Kidney (tissue), 13 donors: ENCODE measurements at regions not wholly inside any gene's neighbourhood (a gene's known extent, or its start where the extent isn't known, plus 50 kb on each side); places are given as distances from the start of the nearest gene placed in this dataset.

ENCODE experiments used
- DNase-seq, 5 donors: peaks; one replicate each; pipeline ENCODE4 v3.0.0-alpha.2; 2013 to 2020
- FAIRE-seq: peaks from 2 replicates; lab custom pipeline; 2012; peaks lifted over from hg19 to GRCh38; lab: Jason Lieb, UNC
- H3K27ac ChIP-seq, 2 donors: one replicate each; pipeline ENCODE4 v1.7.0; 2013; ENCODE audit warnings: low read depth in 2 of 2, low read length in 2 of 2, inconsistent platforms in 1 of 2
- H3K27me3 ChIP-seq: one replicate; pipeline ENCODE4 v1.7.1; 2013; ENCODE audit warnings: low read length, inconsistent platforms; ENCODE audit not compliant: control insufficient read depth, insufficient read depth
- H3K36me3 ChIP-seq, 3 donors: one replicate each; pipeline versions ENCODE4 v1.7.0 to v1.7.1; 2013; ENCODE audit warnings: low read length in 3 of 3, control low read depth in 1 of 3, inconsistent platforms in 1 of 3; ENCODE audit not compliant: insufficient read depth in 3 of 3, control insufficient read depth in 2 of 3
- H3K4me1 ChIP-seq, 3 donors: one replicate each; pipeline versions ENCODE4 v1.7.0 to v1.7.1; 2013; ENCODE audit warnings: low read length in 3 of 3, inconsistent platforms in 1 of 3, low read depth in 1 of 3; ENCODE audit not compliant: control insufficient read depth in 2 of 3, insufficient read depth in 2 of 3
- H3K4me3 ChIP-seq, 3 donors: one replicate each; pipeline versions ENCODE4 v1.7.0 to v1.8.1; 2013; ENCODE audit warnings: low read length in 3 of 3, control low read depth in 1 of 3, inconsistent platforms in 1 of 3
- H3K9ac ChIP-seq, 3 donors: one replicate each; pipeline versions ENCODE4 v1.7.0 to v1.7.1; 2013; ENCODE audit warnings: low read length in 3 of 3, control low read depth in 1 of 3, inconsistent platforms in 1 of 3
- H3K9me3 ChIP-seq, 3 donors: one replicate each; pipeline versions ENCODE4 v1.7.0 to v1.7.1; 2013; ENCODE audit warnings: low read length in 3 of 3, control low read depth in 1 of 3, inconsistent platforms in 1 of 3; ENCODE audit not compliant: control insufficient read depth in 2 of 3, insufficient read depth in 1 of 3
- intact Hi-C: fragments of 100-400 bp; cut with DNase I; formaldehyde crosslinking; loops from one replicate; pipeline ENCODE4 v1.11.1; 2022
- TF ChIP-seq, protein P1 (sequence below): IDR thresholded peaks from 3 replicates; pipeline ENCODE4 v1.5.1; 2012; ENCODE audit warnings: mild to moderate bottlenecking, moderate library complexity, borderline replicate concordance; ENCODE audit not compliant: insufficient read depth; ENCODE audit errors: extremely low read depth
- donor health status: control.
- donor health status: control.
- donor health status: control.
- donor health status: control.
- donor health status: control.
- donor health status: DM: yes; HTN: yes; CAD: no.
- donor health status: Normal renal cell carcinoma (clear cell type).

- no peaks in the 10 kb centered on the region for H3K36me3 ChIP-seq
- TF ChIP-seq, protein P1, sequence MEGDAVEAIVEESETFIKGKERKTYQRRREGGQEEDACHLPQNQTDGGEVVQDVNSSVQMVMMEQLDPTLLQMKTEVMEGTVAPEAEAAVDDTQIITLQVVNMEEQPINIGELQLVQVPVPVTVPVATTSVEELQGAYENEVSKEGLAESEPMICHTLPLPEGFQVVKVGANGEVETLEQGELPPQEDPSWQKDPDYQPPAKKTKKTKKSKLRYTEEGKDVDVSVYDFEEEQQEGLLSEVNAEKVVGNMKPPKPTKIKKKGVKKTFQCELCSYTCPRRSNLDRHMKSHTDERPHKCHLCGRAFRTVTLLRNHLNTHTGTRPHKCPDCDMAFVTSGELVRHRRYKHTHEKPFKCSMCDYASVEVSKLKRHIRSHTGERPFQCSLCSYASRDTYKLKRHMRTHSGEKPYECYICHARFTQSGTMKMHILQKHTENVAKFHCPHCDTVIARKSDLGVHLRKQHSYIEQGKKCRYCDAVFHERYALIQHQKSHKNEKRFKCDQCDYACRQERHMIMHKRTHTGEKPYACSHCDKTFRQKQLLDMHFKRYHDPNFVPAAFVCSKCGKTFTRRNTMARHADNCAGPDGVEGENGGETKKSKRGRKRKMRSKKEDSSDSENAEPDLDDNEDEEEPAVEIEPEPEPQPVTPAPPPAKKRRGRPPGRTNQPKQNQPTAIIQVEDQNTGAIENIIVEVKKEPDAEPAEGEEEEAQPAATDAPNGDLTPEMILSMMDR, result no peak
- intact Hi-C loops, result no loop called here
- H3K4me3 ChIP-seq, result no peak overlapping the region
- no peak overlapping the region for H3K27ac ChIP-seq
- FAIRE-seq (no peak), DNase-seq (no peak)
- no peaks in the 10 kb centered on the region for H3K27me3 ChIP-seq
- H3K9me3 ChIP-seq, result no peaks in the 10 kb centered on the region
- no peaks in the 10 kb centered on the region for H3K4me1 ChIP-seq
- H3K9ac ChIP-seq, result no peak overlapping the region
Observed at GRCh38 chr15:27635916-27636315, 463.2 kb downstream of the OCA2 start.

GRCh38 chr15:27628486-27628885 is 470.6 kb downstream of the OCA2 start:
- Histone ChIP-seq H3K36me3 (no peaks in the 10 kb centered on the region), H3K27me3 (no peaks in the 10 kb centered on the region), H3K4me1 (no peaks in the 10 kb centered on the region), H3K4me3 (no peak overlapping the region), H3K27ac (no peak overlapping the region), H3K9me3 (peaks cover 0 to 11% (median 0%) of the 10 kb centered on the region in 3 donors), H3K9ac (no peak overlapping the region)
- TF ChIP-seq, protein P1, result no peak
- DNase-seq, result no peak
- FAIRE-seq, result no peak
- intact Hi-C loops, result no loop called here

DNA sequence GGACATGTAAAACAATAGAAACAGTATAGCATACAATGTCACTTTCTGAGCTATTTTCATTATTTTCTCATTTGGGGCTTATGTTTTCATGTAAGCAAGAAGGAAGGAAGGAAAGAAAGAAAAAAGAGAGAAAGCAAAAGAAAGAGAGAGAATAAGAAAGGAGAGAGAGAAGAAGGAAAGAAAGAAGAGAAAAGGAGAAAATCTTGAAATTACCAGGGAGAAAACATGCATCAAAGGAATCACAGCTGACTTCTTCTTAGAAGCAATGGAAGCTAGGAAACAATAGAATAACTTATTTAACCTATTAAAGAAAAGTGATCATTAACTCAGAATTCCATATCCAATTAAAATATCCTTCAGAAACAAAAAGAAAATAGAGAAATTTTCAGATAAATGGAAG is 471.5 kb downstream of the OCA2 start:
- intact Hi-C loops, result no loop called here
- Histone ChIP-seq H3K4me1 (no peaks in the 10 kb centered on the region), H3K27ac (no peak overlapping the region), H3K4me3 (no peak overlapping the region), H3K27me3 (no peaks in the 10 kb centered on the region), H3K36me3 (no peaks in the 10 kb centered on the region), H3K9me3 (peaks cover 0 to 11% (median 0%) of the 10 kb centered on the region in 3 donors), H3K9ac (no peak overlapping the region)
- TF ChIP-seq, protein P1, result no peak
- DNase-seq, result no peak
- FAIRE-seq, result no peak
